ENCODE measurements at regions not wholly inside any gene's neighbourhood (a gene's known extent, or its start where the extent isn't known, plus 50 kb on each side); places are given as distances from the start of the nearest gene placed in this dataset.

DNA sequence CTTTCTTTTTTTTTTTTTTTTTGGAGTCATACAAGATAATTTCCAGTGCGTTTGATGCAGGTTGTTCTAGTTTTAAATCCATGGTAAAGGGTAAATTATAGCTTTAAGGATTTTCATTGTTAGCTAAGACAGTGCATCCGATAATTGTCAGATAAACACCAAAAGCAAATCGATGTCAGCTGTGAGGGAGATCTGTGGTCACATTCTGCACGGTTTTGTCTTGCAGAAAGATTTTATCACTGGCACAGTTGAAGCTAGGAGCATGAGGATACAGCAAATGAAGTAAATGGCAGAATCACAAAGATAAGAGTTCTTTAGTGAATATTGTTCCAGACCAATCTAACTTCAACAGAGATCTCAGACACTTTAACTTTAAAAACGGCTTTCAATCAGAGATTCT is 648.8 kb upstream of the COBL start:
- no peak for TF ChIP-seq POLR2A (IDR thresholded peaks at IDR 0.05)
- TF ChIP-seq, protein P1, sequence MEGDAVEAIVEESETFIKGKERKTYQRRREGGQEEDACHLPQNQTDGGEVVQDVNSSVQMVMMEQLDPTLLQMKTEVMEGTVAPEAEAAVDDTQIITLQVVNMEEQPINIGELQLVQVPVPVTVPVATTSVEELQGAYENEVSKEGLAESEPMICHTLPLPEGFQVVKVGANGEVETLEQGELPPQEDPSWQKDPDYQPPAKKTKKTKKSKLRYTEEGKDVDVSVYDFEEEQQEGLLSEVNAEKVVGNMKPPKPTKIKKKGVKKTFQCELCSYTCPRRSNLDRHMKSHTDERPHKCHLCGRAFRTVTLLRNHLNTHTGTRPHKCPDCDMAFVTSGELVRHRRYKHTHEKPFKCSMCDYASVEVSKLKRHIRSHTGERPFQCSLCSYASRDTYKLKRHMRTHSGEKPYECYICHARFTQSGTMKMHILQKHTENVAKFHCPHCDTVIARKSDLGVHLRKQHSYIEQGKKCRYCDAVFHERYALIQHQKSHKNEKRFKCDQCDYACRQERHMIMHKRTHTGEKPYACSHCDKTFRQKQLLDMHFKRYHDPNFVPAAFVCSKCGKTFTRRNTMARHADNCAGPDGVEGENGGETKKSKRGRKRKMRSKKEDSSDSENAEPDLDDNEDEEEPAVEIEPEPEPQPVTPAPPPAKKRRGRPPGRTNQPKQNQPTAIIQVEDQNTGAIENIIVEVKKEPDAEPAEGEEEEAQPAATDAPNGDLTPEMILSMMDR (IDR thresholded peaks at IDR 0.05) = no peak
